ENCODE measurements at regions not wholly inside any gene's neighbourhood (a gene's known extent, or its start where the extent isn't known, plus 50 kb on each side); places are given as distances from the start of the nearest gene placed in this dataset.

DNA sequence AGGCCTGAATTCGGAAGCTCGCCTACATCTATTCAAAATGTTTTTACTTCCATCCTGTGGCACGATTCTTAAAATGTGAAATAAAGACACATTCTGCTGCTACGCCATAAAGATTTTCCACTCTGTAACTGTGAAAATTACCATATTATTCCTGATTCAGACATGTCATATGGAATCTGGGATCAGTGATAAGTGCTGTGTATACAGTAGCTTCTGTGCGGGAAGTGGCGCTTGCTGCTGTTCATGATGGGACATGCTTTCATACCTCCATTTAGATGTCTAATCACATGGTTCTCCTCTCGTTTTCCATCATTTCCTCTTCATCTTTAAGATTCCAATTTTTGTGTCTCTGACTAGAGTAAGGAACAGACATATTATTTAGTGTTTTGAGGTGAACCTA, 163.2 kb downstream of the TMEM182 start:
- no peak overlapping the region for H2BK20ac ChIP-seq (ENCODE audit: low read length)
- H4K20me1 ChIP-seq (replicated peaks in 1 of 2; ENCODE audit: control insufficient read depth in 1 of 2, insufficient read depth in 2 of 2, low read length in 2 of 2) = no peaks in the 10 kb centered on the region
- H2BK12ac ChIP-seq (ENCODE audit: low read depth, low read length) = no peak overlapping the region
- H2BK5ac ChIP-seq (ENCODE audit: low read depth, low read length) = no peak overlapping the region
- H3K27me3 ChIP-seq (replicated peaks in 1 of 4; ENCODE audit: control insufficient read depth in 3 of 4, extremely low read depth in 1 of 4, insufficient read depth in 3 of 4, low read length in 3 of 4) = no peaks in the 10 kb centered on the region
- H3K9me3 ChIP-seq (ENCODE audit: insufficient read depth in 2 of 2, low read depth in 1 of 2, low read length in 1 of 2) = no peaks in the 10 kb centered on the region
- H3K36me3 ChIP-seq (ENCODE audit: control insufficient read depth in 2 of 4, insufficient read depth in 4 of 4, low read length in 3 of 4) = no peaks in the 10 kb centered on the region
- H4K5ac ChIP-seq (ENCODE audit: insufficient read length, low read depth, low read length) = no peak overlapping the region
- no peak overlapping the region for H4K91ac ChIP-seq (replicated peaks; ENCODE audit: insufficient read length, low read length)
- H4K8ac ChIP-seq (ENCODE audit: extremely low read depth, insufficient read depth, low read length) = no peak overlapping the region
- DNase-seq (ENCODE audit: low read depth in 1 of 2, low spot score in 2 of 2) = no peak
- H3K4me1 ChIP-seq (replicated peaks in 1 of 4; ENCODE audit: control insufficient read depth in 3 of 4, insufficient read depth in 4 of 4, low read length in 3 of 4) = no peaks in the 10 kb centered on the region
- no peak overlapping the region for H3K14ac ChIP-seq (ENCODE audit: insufficient read length)
- no peaks in the 10 kb centered on the region for H3K23me2 ChIP-seq (ENCODE audit: low read depth, low read length)
- H3K4me2 ChIP-seq (ENCODE audit: insufficient read depth in 1 of 2, low read depth in 2 of 2, low read length in 2 of 2) = no peak overlapping the region
- no peak overlapping the region for H2BK120ac ChIP-seq (replicated peaks; ENCODE audit: low read depth, low read length)
- ChIA-PET POLR2A (ENCODE audit: partially characterized antibody) (no interaction called here), CTCF (ENCODE audit: partially characterized antibody) (no interaction called here)
- no peak overlapping the region for H2AK5ac ChIP-seq (ENCODE audit: low read depth, low read length)
- no peaks in the 10 kb centered on the region for H3K79me2 ChIP-seq (ENCODE audit: control insufficient read depth in 1 of 2, insufficient read depth in 2 of 2, low read length in 2 of 2)
- H3K18ac ChIP-seq (ENCODE audit: extremely low read depth, low read length) = no peak overlapping the region
- FAIRE-seq = no peak
- H3K9ac ChIP-seq (replicated peaks in 1 of 4; ENCODE audit: extremely low read depth in 1 of 4, low read depth in 3 of 4, low read length in 3 of 4) = no peak overlapping the region
- no peak overlapping the region for H3K4ac ChIP-seq (replicated peaks; ENCODE audit: insufficient read length, low read depth, low read length)
- H2BK15ac ChIP-seq (ENCODE audit: low read length) = no peak overlapping the region
- no peaks in the 10 kb centered on the region for H3K79me1 ChIP-seq (ENCODE audit: low read depth, low read length)
- no peak overlapping the region for H3K56ac ChIP-seq (replicated peaks; ENCODE audit: insufficient read length, low read depth, low read length)
- WGBS, 2 experiments (ENCODE audit: extremely low coverage in 1 of 2, insufficient coverage in 1 of 2, insufficient read length in 1 of 2, insufficient replicate concordance in 2 of 2, low coverage in 1 of 2, low lambda C conversion rate in 2 of 2, missing lambda C conversion rate in 1 of 2) = 93% methylated on average over 7 of the region's 7 CpGs; no CpG with 5 or more reads in 1 of the 2 experiments
- H3K4me3 ChIP-seq (ENCODE audit: extremely low read depth in 1 of 4, insufficient read depth in 2 of 4, low read depth in 3 of 4, low read length in 4 of 4) = no peak overlapping the region
- no peak overlapping the region for H3K27ac ChIP-seq (ENCODE audit: low read depth, low read length)
- H3K23ac ChIP-seq (ENCODE audit: insufficient read length) = no peak overlapping the region
- H2AFZ ChIP-seq (ENCODE audit: low read length) = no peak overlapping the region
- TF ChIP-seq SRF (IDR thresholded peaks at IDR 0.05; ENCODE audit: low read depth, low read length) = no peak
- TF ChIP-seq BACH1 (IDR thresholded peaks at IDR 0.05; ENCODE audit: low read length) = no peak
- no peak for TF ChIP-seq EZH2 (IDR thresholded peaks at IDR 0.05; ENCODE audit: low read depth, low read length, severe bottlenecking)
- no peak for TF ChIP-seq POLR2A (IDR thresholded peaks at IDR 0.05; ENCODE audit: control extremely low read depth in 1 of 2, low read depth in 2 of 2, low read length in 2 of 2)
- TF ChIP-seq KDM1A (IDR thresholded peaks at IDR 0.05; ENCODE audit: borderline replicate concordance, low read length) = no peak
- no peak for TF ChIP-seq NANOG (IDR thresholded peaks at IDR 0.05; ENCODE audit: insufficient read depth, low read depth, low read length, poor library complexity, severe bottlenecking)
- TF ChIP-seq, protein P1, sequence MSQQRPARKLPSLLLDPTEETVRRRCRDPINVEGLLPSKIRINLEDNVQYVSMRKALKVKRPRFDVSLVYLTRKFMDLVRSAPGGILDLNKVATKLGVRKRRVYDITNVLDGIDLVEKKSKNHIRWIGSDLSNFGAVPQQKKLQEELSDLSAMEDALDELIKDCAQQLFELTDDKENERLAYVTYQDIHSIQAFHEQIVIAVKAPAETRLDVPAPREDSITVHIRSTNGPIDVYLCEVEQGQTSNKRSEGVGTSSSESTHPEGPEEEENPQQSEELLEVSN (IDR thresholded peaks at IDR 0.05) = no peak
- TF ChIP-seq SIN3A (conservative IDR thresholded peaks at IDR 0.05 in 1 of 2, IDR thresholded peaks at IDR 0.05 in 1 of 2; ENCODE audit: low read depth in 1 of 2, low read length in 2 of 2) = no peak
- TF ChIP-seq RFX5 (IDR thresholded peaks at IDR 0.05; ENCODE audit: borderline replicate concordance, low read depth, low read length) = no peak
- TF ChIP-seq BRCA1 (IDR thresholded peaks at IDR 0.05; ENCODE audit: low read depth, low read length) = no peak
- TF ChIP-seq CHD1 (IDR thresholded peaks at IDR 0.05; ENCODE audit: low read depth, low read length) = no peak
- TF ChIP-seq CTCF (IDR thresholded peaks at IDR 0.05; ENCODE audit: control extremely low read depth in 1 of 3, insufficient read depth in 1 of 3, low read depth in 1 of 3, low read length in 3 of 3) = no peak
